ENCODE measurements at regions not wholly inside any gene's neighbourhood (a gene's known extent, or its start where the extent isn't known, plus 50 kb on each side); places are given as distances from the start of the nearest gene placed in this dataset.

DNA sequence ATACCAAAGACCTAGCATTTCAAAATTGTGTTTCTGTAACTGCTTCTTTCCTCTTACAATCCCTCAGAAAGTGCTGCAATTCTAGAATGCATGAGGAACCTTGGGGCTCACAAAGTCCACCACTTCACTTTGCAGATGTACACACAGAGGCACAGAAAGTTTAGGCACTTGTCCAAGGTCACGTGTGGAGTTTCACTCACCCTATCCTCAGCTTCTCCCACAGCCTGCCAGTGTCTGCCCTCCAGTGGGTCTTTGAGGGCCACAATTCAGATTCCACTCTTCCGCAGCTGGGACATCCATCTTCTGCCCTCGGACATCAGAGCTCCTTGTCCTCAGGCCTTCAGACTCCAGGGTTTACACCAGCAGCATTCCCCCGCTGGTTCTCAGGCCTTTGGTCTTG, 210.5 kb upstream of the SERP2 start:
- no peak overlapping the region for H3K27ac Mint-ChIP-seq
- no peaks in the 10 kb centered on the region for H3K9me3 Mint-ChIP-seq
- peaks cover 12% of the 10 kb centered on the region for H3K27me3 Mint-ChIP-seq
- H3K4me3 Mint-ChIP-seq = no peak overlapping the region
- ATAC-seq (no peak), DNase-seq (no peak)
- no peaks in the 10 kb centered on the region for H3K4me1 Mint-ChIP-seq

GRCh38 chr13:44165221-44165888, 208.3 kb upstream of the SERP2 start:
- Mint-ChIP-seq H3K9me3 (no peaks in the 10 kb centered on the region), H3K4me1 (no peaks in the 10 kb centered on the region), H3K4me3 (no peak overlapping the region), H3K27me3 (peaks cover 1% of the 10 kb centered on the region), H3K27ac (peak overlapping the region in 1 of 2 donors; percentile 3)
- DNase-seq = no peak
- ATAC-seq = no peak

- no peaks in the 10 kb centered on the region for H3K27me3 Mint-ChIP-seq
- no peak overlapping the region for H3K27ac Mint-ChIP-seq
- H3K4me3 Mint-ChIP-seq = no peak overlapping the region
- ATAC-seq = no peak
- H3K9me3 Mint-ChIP-seq = no peaks in the 10 kb centered on the region
- no peak for DNase-seq
- H3K4me1 Mint-ChIP-seq = no peaks in the 10 kb centered on the region
Observed at GRCh38 chr13:44165889-44166496, 207.6 kb upstream of the SERP2 start.

GRCh38 chr13:44169018-44169911, 204.4 kb upstream of the SERP2 start:
- H3K9me3 Mint-ChIP-seq = no peaks in the 10 kb centered on the region
- no peak overlapping the region for H3K27ac Mint-ChIP-seq
- no peak overlapping the region for H3K4me3 Mint-ChIP-seq
- DNase-seq = no peak
- H3K27me3 Mint-ChIP-seq = no peaks in the 10 kb centered on the region
- no peak for ATAC-seq
- H3K4me1 Mint-ChIP-seq = no peaks in the 10 kb centered on the region

- Mint-ChIP-seq H3K4me3 (no peak overlapping the region), H3K27ac (no peak overlapping the region), H3K4me1 (no peaks in the 10 kb centered on the region), H3K27me3 (no peaks in the 10 kb centered on the region), H3K9me3 (no peaks in the 10 kb centered on the region)
- no peak for DNase-seq
- no peak for ATAC-seq
Observed at GRCh38 chr13:44170731-44171130, 202.9 kb upstream of the SERP2 start.

DNA sequence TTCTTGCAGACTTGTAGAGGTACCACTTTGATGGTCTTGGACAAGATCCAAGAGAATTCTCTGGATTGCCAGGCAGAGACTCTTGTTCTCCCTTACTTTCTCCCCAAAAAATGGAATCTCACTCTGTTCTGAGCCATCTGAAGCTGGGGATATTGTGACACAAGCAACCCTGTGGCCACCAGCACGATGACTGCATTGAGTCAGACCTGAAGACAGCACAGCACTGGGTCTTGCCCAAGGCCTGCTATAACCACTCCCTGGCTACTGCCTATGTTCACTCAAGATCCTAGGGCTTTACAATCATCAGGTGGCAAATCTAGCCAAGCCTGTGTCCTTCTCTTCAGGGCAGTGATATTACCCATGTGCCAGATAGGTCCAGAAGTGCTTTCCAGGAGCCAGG, 202.5 kb upstream of the SERP2 start:
- Mint-ChIP-seq H3K27me3 (no peaks in the 10 kb centered on the region), H3K4me1 (no peaks in the 10 kb centered on the region), H3K4me3 (no peak overlapping the region), H3K27ac (no peak overlapping the region), H3K9me3 (no peaks in the 10 kb centered on the region)
- ATAC-seq = no peak
- DNase-seq = no peak

DNA sequence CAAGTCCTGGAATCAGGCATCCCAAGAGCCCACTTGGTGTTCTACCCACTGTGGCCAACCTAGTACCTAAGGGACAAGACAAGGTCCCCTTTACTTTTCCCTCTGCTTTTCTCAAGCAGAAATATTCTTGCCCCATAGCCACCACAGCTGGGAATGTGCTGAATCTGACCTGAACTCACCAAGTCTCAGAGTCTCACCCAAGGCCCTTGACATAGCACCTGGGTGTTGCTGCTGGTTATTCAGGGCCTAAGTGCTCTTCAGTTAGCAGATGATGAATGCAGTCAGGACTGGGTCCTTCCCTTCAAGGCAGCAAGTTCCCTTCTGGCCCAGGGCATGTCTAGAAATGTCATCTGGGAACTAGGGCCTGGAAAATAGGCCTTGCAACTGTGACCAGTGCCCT, 201.8 kb upstream of the SERP2 start:
- Mint-ChIP-seq H3K4me1 (no peaks in the 10 kb centered on the region), H3K4me3 (no peak overlapping the region), H3K27ac (no peak overlapping the region), H3K27me3 (no peaks in the 10 kb centered on the region), H3K9me3 (no peaks in the 10 kb centered on the region)
- no peak for ATAC-seq
- no peak for DNase-seq

- no peak for ATAC-seq
- DNase-seq = no peak
- no peaks in the 10 kb centered on the region for H3K9me3 Mint-ChIP-seq
- H3K4me3 Mint-ChIP-seq = no peak overlapping the region
- no peaks in the 10 kb centered on the region for H3K27me3 Mint-ChIP-seq
- H3K4me1 Mint-ChIP-seq = no peaks in the 10 kb centered on the region
- H3K27ac Mint-ChIP-seq = no peak overlapping the region
Observed at GRCh38 chr13:44172281-44172810, 201.3 kb upstream of the SERP2 start.

DNA sequence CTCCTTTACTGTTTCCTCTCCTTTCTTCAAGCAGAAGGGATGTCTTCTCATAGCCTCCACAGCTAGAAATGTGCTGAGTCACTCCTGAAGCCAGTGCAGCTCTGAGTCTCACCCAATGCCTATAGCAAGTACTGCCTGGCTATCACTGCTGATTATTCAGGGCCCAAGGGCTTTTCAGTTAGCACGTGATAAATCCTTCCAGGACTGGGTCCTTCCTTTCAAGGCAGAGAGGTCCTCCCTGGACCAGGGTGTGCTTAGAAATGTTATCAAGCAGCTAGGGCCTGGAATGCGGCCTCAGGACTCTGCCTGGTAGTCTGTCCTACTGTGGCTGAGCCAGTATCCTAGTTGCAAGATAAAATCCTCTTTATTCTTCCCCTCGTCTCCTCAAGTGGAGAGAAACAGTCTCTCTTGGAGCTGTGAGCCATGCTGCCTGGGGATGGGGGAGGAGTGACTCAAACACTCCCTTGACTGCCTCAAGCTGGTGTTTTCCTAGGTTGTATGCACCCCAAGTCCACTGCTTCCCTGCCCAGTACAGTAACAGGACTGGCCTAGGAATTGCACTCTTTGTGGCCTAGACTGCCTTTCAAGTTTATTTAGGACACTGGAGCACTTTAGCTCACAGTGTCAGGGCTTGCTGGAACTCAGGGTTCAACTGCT, 198.7 kb upstream of the SERP2 start:
- H3K9me3 Mint-ChIP-seq = no peaks in the 10 kb centered on the region
- peak overlapping the region; percentile 4 to 21 for H3K27ac Mint-ChIP-seq
- no peak for ATAC-seq
- no peak for DNase-seq
- H3K27me3 Mint-ChIP-seq = no peaks in the 10 kb centered on the region
- no peaks in the 10 kb centered on the region for H3K4me1 Mint-ChIP-seq
- no peak overlapping the region for H3K4me3 Mint-ChIP-seq

- no peaks in the 10 kb centered on the region for H3K4me1 Mint-ChIP-seq
- H3K27ac Mint-ChIP-seq = no peak overlapping the region
- no peak overlapping the region for H3K4me3 Mint-ChIP-seq
- H3K27me3 Mint-ChIP-seq = no peaks in the 10 kb centered on the region
- no peak for DNase-seq
- H3K9me3 Mint-ChIP-seq = no peaks in the 10 kb centered on the region
- no peak for ATAC-seq
Observed at GRCh38 chr13:44176173-44176572, 197.5 kb upstream of the SERP2 start.

- Mint-ChIP-seq H3K4me3 (no peak overlapping the region), H3K27ac (no peak overlapping the region), H3K9me3 (peaks cover 0 to 7% of the 10 kb centered on the region in 2 donors), H3K4me1 (no peaks in the 10 kb centered on the region), H3K27me3 (no peaks in the 10 kb centered on the region)
- DNase-seq (no peak), ATAC-seq (no peak)
Observed at GRCh38 chr13:44180876-44181536, 192.6 kb upstream of the SERP2 start.

GRCh38 chr13:44181931-44182330, 191.7 kb upstream of the SERP2 start:
- no peak overlapping the region for H3K4me3 Mint-ChIP-seq
- peaks cover 0 to 7% of the 10 kb centered on the region in 2 donors for H3K9me3 Mint-ChIP-seq
- no peak overlapping the region for H3K27ac Mint-ChIP-seq
- no peaks in the 10 kb centered on the region for H3K27me3 Mint-ChIP-seq
- ATAC-seq (peak; percentile 49), DNase-seq (no peak)
- no peaks in the 10 kb centered on the region for H3K4me1 Mint-ChIP-seq

DNA sequence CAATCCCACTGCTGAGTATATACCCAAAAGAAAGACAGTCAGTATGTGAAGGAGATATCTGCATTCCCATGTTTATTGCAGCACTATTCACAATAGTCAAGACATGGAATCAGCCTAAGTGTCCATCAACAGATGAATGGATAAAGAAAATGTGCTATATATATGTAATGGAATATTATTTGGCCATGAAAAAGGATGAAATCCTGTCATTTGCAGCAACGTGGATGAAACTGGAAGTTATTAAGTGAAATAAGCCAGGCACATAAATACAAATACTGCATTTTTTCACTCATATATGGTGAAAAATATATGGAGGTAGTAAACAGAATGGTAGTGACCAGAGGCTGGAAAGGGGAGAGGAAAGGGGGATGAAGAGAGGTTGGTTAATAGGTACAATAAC, 188.9 kb upstream of the SERP2 start:
- no peak overlapping the region for H3K4me3 Mint-ChIP-seq
- H3K4me1 Mint-ChIP-seq = no peaks in the 10 kb centered on the region
- no peak overlapping the region for H3K27ac Mint-ChIP-seq
- no peaks in the 10 kb centered on the region for H3K27me3 Mint-ChIP-seq
- peaks cover 0 to 7% of the 10 kb centered on the region in 2 donors for H3K9me3 Mint-ChIP-seq
- DNase-seq (no peak), ATAC-seq (no peak)

- peaks cover 6% of the 10 kb centered on the region for H3K27me3 Mint-ChIP-seq
- DNase-seq (no peak), ATAC-seq (no peak)
- H3K4me1 Mint-ChIP-seq = peaks cover 11% of the 10 kb centered on the region
- H3K4me3 Mint-ChIP-seq = no peak overlapping the region
- H3K27ac Mint-ChIP-seq = peak overlapping the region in 1 of 2 donors; percentile 36
- H3K9me3 Mint-ChIP-seq = peaks cover 0 to 7% of the 10 kb centered on the region in 2 donors
Observed at GRCh38 chr13:44188257-44188656, 185.4 kb upstream of the SERP2 start.

GRCh38 chr13:44189085-44189484, 184.5 kb upstream of the SERP2 start:
- H3K27me3 Mint-ChIP-seq = peaks cover 6% of the 10 kb centered on the region

More at GRCh38 chr13:44189085-44189484, 184.5 kb upstream of the SERP2 start:
- H3K4me1 Mint-ChIP-seq = peaks cover 11% of the 10 kb centered on the region
- DNase-seq (no peak), ATAC-seq (no peak)
- no peak overlapping the region for H3K4me3 Mint-ChIP-seq
- peaks cover 0 to 6% of the 10 kb centered on the region in 2 donors for H3K9me3 Mint-ChIP-seq
- H3K27ac Mint-ChIP-seq = no peak overlapping the region

All from stimulated activated naive CD8-positive, alpha-beta T cell treated with anti-CD3 and anti-CD28 coated beads, Interleukin-15, amount 100 ng/mL, for 72 hours (primary cell).